OCI-LY1 (cell line): ENCODE measurements at regions not wholly inside any gene's neighbourhood (a gene's known extent, or its start where the extent isn't known, plus 50 kb on each side); places are given as distances from the start of the nearest gene placed in this dataset.

Experiments
- H2AFZ ChIP-seq: fragments of 200-600 bp; sonication (generic), shearing (Covaris generic); 2 replicates; pipeline ENCODE4 v1.6.0; 2014; ENCODE audit warnings: antibody characterized with exemption, mild to moderate bottlenecking, low read length
- H3F3A ChIP-seq: fragments of 200-600 bp; sonication (generic), shearing (Covaris generic); 2 replicates; pipeline ENCODE4 v1.6.0; 2014; ENCODE audit warnings: mild to moderate bottlenecking, antibody characterized with exemption, low read length, moderate library complexity; ENCODE audit not compliant: insufficient read depth
- H3K27ac ChIP-seq: fragments of 200-600 bp; sonication (generic); 2 replicates; pipeline ENCODE4 v1.5.1; 2014; ENCODE audit warnings: low read length, mixed run types, mild to moderate bottlenecking, low read depth; ENCODE audit not compliant: poor library complexity, severe bottlenecking
- H3K27me3 ChIP-seq: fragments of 200-600 bp; sonication (generic); 2 replicates; pipeline ENCODE4 v1.6.0; 2014; ENCODE audit warnings: antibody characterized with exemption, mild to moderate bottlenecking, low read length, moderate library complexity; ENCODE audit not compliant: insufficient read depth
- H3K36me3 ChIP-seq: fragments of 200-600 bp; sonication (generic); 2 replicates; pipeline ENCODE4 v1.6.1; 2014; ENCODE audit warnings: mild to moderate bottlenecking, antibody characterized with exemption, low read length, moderate library complexity, mixed read lengths; ENCODE audit not compliant: insufficient read depth
- H3K4me1 ChIP-seq: fragments of 200-600 bp; sonication (generic); 2 replicates; pipeline ENCODE4 v1.5.1; 2014; ENCODE audit warnings: mild to moderate bottlenecking, low read length, moderate library complexity; ENCODE audit not compliant: insufficient read depth, severe bottlenecking
- H3K4me2 ChIP-seq: fragments of 200-600 bp; sonication (generic), shearing (Covaris generic); 2 replicates; pipeline ENCODE4 v1.6.1; 2014; ENCODE audit warnings: low read length
- H3K4me3 ChIP-seq: fragments of 200-600 bp; sonication (generic); 2 replicates; pipeline ENCODE4 v1.5.1; 2014; ENCODE audit warnings: low read length, low read depth, mild to moderate bottlenecking, mixed read lengths; ENCODE audit not compliant: poor library complexity, severe bottlenecking
- H3K79me2 ChIP-seq: fragments of 200-600 bp; shearing (Covaris generic); 2 replicates; pipeline ENCODE4 v1.6.1; 2016; ENCODE audit warnings: mixed run types, low read length, mixed read lengths; ENCODE audit not compliant: insufficient read depth
- H3K9ac ChIP-seq: fragments of 200-600 bp; sonication (generic), shearing (Covaris generic); 2 replicates; pipeline ENCODE4 v1.6.1; 2014; ENCODE audit warnings: mild to moderate bottlenecking, low read length, mixed read lengths
- H3K9me2 ChIP-seq: fragments of 200-600 bp; sonication (generic), shearing (Covaris generic); 2 replicates; pipeline ENCODE4 v1.6.1; 2014; ENCODE audit warnings: low read depth, mild to moderate bottlenecking, low read length, mixed read lengths
- H3K9me3 ChIP-seq: fragments of 200-600 bp; shearing (Covaris generic); 2 replicates; pipeline ENCODE4 v1.6.1; 2014; ENCODE audit warnings: low read length, mixed read lengths
- H4K20me1 ChIP-seq: fragments of 200-600 bp; sonication (generic), shearing (Covaris generic); 2 replicates; pipeline ENCODE4 v1.6.0; 2016; ENCODE audit warnings: mild to moderate bottlenecking, low read length; ENCODE audit not compliant: insufficient read depth
- CTCF ChIP-seq: fragments of 200-600 bp; sonication (generic), shearing (Covaris generic); IDR thresholded peaks from 2 replicates; pipeline ENCODE4 v1.5.1; 2017; ENCODE audit warnings: mild to moderate bottlenecking, antibody characterized with exemption, low read length, moderate library complexity, mixed read lengths
- EZH2 ChIP-seq: fragments of 200-600 bp; sonication (generic), shearing (Covaris generic); IDR thresholded peaks from 2 replicates; pipeline ENCODE4 v1.8.0; 2017; ENCODE audit warnings: borderline replicate concordance, mixed run types, mild to moderate bottlenecking, antibody characterized with exemption, low read length, moderate library complexity, mixed read lengths

- no peak overlapping the region for H3K4me3 ChIP-seq
- H3K27me3 ChIP-seq = peaks cover 14% of the 10 kb centered on the region; the same call in 1 of the 2 replicates
- no peak overlapping the region for H2AFZ ChIP-seq
- H3K36me3 ChIP-seq = no peaks in the 10 kb centered on the region
- H3K27ac ChIP-seq = no peak overlapping the region
- H3K4me1 ChIP-seq = no peaks in the 10 kb centered on the region
- TF ChIP-seq EZH2 (no peak), CTCF (no peak)
- no peaks in the 10 kb centered on the region for H3K9me2 ChIP-seq
- no peaks in the 10 kb centered on the region for H4K20me1 ChIP-seq
- H3K4me2 ChIP-seq = no peak overlapping the region
- H3F3A ChIP-seq = no peaks in the 10 kb centered on the region
- H3K9me3 ChIP-seq = no peaks in the 10 kb centered on the region
- no peak overlapping the region for H3K9ac ChIP-seq
- no peaks in the 10 kb centered on the region for H3K79me2 ChIP-seq
Observed at GRCh38 chr13:31081316-31081715, 80.4 kb downstream of the HSPH1 start.

DNA sequence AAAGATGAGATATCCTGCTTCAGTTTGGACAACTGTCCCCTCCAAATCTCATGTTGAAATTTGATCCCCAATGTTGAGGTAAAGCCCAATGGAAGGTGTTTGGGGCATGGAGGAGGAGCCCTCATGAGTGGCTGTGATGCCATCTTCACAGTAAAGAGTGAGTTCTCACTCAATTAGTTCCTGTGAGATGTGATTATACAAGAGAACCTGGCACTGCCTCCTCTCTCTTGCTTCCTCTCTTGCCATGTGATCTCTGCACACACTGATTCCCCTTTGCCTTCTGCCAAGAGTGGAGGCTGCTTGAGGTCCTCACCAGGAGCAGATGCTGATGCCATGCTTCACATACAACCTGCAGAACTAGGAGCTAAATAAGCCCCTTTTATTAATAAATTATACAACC lies 86.9 kb downstream of the HSPH1 start:
- no peak for TF ChIP-seq CTCF
- TF ChIP-seq EZH2 = no peak
- peaks cover 4% of the 10 kb centered on the region; the same call in 1 of the 2 replicates for H3K27me3 ChIP-seq
- H3K9ac ChIP-seq = no peak overlapping the region
- no peaks in the 10 kb centered on the region for H3K36me3 ChIP-seq
- no peaks in the 10 kb centered on the region for H3F3A ChIP-seq
- no peaks in the 10 kb centered on the region for H4K20me1 ChIP-seq
- no peak overlapping the region for H2AFZ ChIP-seq
- no peaks in the 10 kb centered on the region for H3K79me2 ChIP-seq
- H3K4me2 ChIP-seq = no peak overlapping the region
- H3K9me2 ChIP-seq = no peaks in the 10 kb centered on the region
- peaks cover 4% of the 10 kb centered on the region for H3K4me1 ChIP-seq
- no peaks in the 10 kb centered on the region for H3K9me3 ChIP-seq
- no peak overlapping the region for H3K4me3 ChIP-seq
- no peak overlapping the region for H3K27ac ChIP-seq

DNA sequence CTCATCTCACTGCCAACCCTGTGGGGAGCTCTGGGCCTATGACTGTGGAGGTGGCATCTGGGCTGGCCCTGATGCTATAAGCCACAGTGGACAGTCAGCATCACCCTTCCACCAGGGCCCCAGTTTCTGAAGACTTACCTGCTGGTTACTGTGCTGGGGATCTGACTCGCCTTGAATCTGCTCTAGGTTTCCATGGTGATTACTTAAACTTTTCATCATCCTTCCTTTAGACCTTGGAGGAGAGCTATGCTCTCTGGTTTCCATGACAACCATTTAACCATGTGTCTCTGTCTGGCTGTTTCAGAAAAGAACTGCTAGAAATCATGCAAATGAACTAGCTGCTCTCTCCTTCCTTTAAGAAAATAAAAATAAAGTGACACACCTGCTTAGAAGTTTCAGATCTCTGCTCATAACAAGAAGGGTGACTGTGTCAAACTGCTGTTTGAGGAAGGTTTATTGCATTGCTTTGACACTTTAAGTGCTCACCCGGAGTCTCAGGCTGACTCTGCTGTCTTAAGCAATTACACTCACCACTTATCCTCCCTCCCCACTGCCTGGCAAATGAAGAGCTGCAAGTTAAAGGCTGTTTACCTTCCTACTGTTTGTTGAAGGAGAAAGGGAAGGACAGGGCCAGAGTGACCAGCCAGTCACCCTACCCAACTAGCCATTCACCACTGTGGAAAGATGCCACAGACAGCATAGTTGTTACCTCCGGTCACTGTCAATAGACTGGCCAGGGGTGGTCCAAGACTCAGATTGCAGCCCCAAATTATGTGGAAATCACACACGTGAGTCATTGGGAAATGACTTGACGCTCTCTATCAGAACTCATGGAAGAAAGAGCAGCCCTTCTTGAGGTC lies 87.6 kb downstream of the HSPH1 start:
- no peaks in the 10 kb centered on the region for H3K36me3 ChIP-seq
- peaks cover 4% of the 10 kb centered on the region for H3K4me1 ChIP-seq
- H3K4me3 ChIP-seq = no peak overlapping the region
- no peak overlapping the region for H3K27ac ChIP-seq
- no peak overlapping the region for H3K9ac ChIP-seq
- H3F3A ChIP-seq = no peaks in the 10 kb centered on the region
- TF ChIP-seq CTCF (no peak), EZH2 (no peak)
- H4K20me1 ChIP-seq = no peaks in the 10 kb centered on the region
- peaks cover 4% of the 10 kb centered on the region; the same call in 1 of the 2 replicates for H3K27me3 ChIP-seq
- H3K79me2 ChIP-seq = no peaks in the 10 kb centered on the region
- no peak overlapping the region for H3K4me2 ChIP-seq
- H3K9me3 ChIP-seq = no peaks in the 10 kb centered on the region
- H2AFZ ChIP-seq = no peak overlapping the region
- no peaks in the 10 kb centered on the region for H3K9me2 ChIP-seq
